CD8-positive, alpha-beta memory T cell (primary cell): ENCODE measurements at regions not wholly inside any gene's neighbourhood (a gene's known extent, or its start where the extent isn't known, plus 50 kb on each side); places are given as distances from the start of the nearest gene placed in this dataset.

Source experiments
- CTCF ChIA-PET: fragments of 350-600 bp; sonication (Branson Sonifier 250); formaldehyde crosslinking; loops from one replicate; lab custom pipeline; 2021; ENCODE audit warnings: antibody characterized with exemption; lab: Charles Lee
- POLR2A ChIA-PET: fragments of 350-600 bp; sonication (Branson Sonifier 250); formaldehyde crosslinking; loops from one replicate; lab custom pipeline; 2021; ENCODE audit warnings: antibody characterized with exemption; lab: Charles Lee
- DNase-seq, 5 donors: peaks; one replicate each; pipeline versions ENCODE4 v3.0.0 to v3.0.0-alpha.2; 2020 to 2022; ENCODE audit warnings: mixed read lengths in 1 of 5
- H3K27ac ChIP-seq: one replicate; pipeline ENCODE4 v1.7.0; 2013; ENCODE audit warnings: low read depth, mild to moderate bottlenecking, low read length, moderate library complexity
- H3K27me3 ChIP-seq: 2 replicates; pipeline ENCODE4 v1.7.0; 2013; ENCODE audit warnings: low read length, mild to moderate bottlenecking; ENCODE audit not compliant: insufficient read depth, poor library complexity, severe bottlenecking
- H3K36me3 ChIP-seq: 2 replicates; pipeline ENCODE4 v1.7.0; 2013; ENCODE audit warnings: mild to moderate bottlenecking, low read length, moderate library complexity; ENCODE audit not compliant: insufficient read depth
- H3K4me1 ChIP-seq: 2 replicates; pipeline ENCODE4 v1.7.0; 2013; ENCODE audit warnings: mild to moderate bottlenecking, low read length, moderate library complexity; ENCODE audit not compliant: insufficient read depth
- H3K4me3 ChIP-seq: 2 replicates; pipeline ENCODE4 v1.7.0; 2013; ENCODE audit warnings: mild to moderate bottlenecking, low read length
- H3K9me3 ChIP-seq: 2 replicates; pipeline ENCODE4 v1.7.0; 2013; ENCODE audit warnings: mild to moderate bottlenecking, low read length
- H3K27ac Mint-ChIP-seq, 8 donors: one replicate each; pipeline ENCODE4 v1.8.0; 2020 to 2021; ENCODE audit warnings: mixed read lengths in 8 of 8, mild to moderate bottlenecking in 6 of 8, inconsistent platforms in 3 of 8, moderate library complexity in 3 of 8
- H3K27me3 Mint-ChIP-seq, 2 donors: one replicate each; pipeline ENCODE4 v1.8.0; 2020 to 2021; ENCODE audit warnings: mixed read lengths in 2 of 2, mild to moderate bottlenecking in 1 of 2, moderate library complexity in 1 of 2
- H3K36me3 Mint-ChIP-seq, 3 donors: one replicate each; pipeline ENCODE4 v1.8.0; 2020 to 2021; ENCODE audit warnings: mixed read lengths in 3 of 3, inconsistent platforms in 1 of 3, mild to moderate bottlenecking in 1 of 3
- H3K4me1 Mint-ChIP-seq, 3 donors: one replicate each; pipeline ENCODE4 v1.8.0; 2020 to 2021; ENCODE audit warnings: mixed read lengths in 3 of 3, inconsistent platforms in 1 of 3, mild to moderate bottlenecking in 1 of 3
- H3K4me3 Mint-ChIP-seq, 7 donors: one replicate each; pipeline ENCODE4 v1.8.0; 2020 to 2021; ENCODE audit warnings: mixed read lengths in 7 of 7, mild to moderate bottlenecking in 6 of 7, moderate library complexity in 4 of 7, inconsistent platforms in 2 of 7
- H3K9me3 Mint-ChIP-seq, 5 donors: one replicate each; pipeline ENCODE4 v1.8.0; 2020 to 2022; ENCODE audit warnings: mixed read lengths in 5 of 5, mild to moderate bottlenecking in 3 of 5, moderate library complexity in 2 of 5, inconsistent platforms in 1 of 5

- Histone ChIP-seq H3K4me3 (no peak overlapping the region), H3K27ac (no peak overlapping the region), H3K36me3 (no peaks in the 10 kb centered on the region), H3K9me3 (no peaks in the 10 kb centered on the region), H3K27me3 (no peaks in the 10 kb centered on the region), H3K4me1 (no peaks in the 10 kb centered on the region)
- no peaks in the 10 kb centered on the region for H3K4me1 Mint-ChIP-seq
- POLR2A ChIA-PET, result no interaction called here
- peaks cover 13 to 53% of the 10 kb centered on the region in 2 donors for H3K27me3 Mint-ChIP-seq
- no peak overlapping the region for H3K27ac Mint-ChIP-seq
- no peak for DNase-seq
- H3K9me3 Mint-ChIP-seq, result peaks cover 0 to 6% (median 0%) of the 10 kb centered on the region in 5 donors
- no peaks in the 10 kb centered on the region for H3K36me3 Mint-ChIP-seq
- CTCF ChIA-PET, result no interaction called here
- no peak overlapping the region for H3K4me3 Mint-ChIP-seq
These were observed 139.0 kb upstream of the NGF start for GRCh38 chr1:115477071-115477470.

GRCh38 chr1:115476616-115477015 lies 138.6 kb upstream of the NGF start:
- ChIA-PET POLR2A (no interaction called here), CTCF (no interaction called here)
- Histone ChIP-seq H3K27ac (no peak overlapping the region), H3K27me3 (no peaks in the 10 kb centered on the region), H3K4me3 (no peak overlapping the region), H3K36me3 (no peaks in the 10 kb centered on the region), H3K4me1 (no peaks in the 10 kb centered on the region), H3K9me3 (no peaks in the 10 kb centered on the region)
- Mint-ChIP-seq H3K27ac (no peak overlapping the region), H3K4me1 (no peaks in the 10 kb centered on the region), H3K4me3 (no peak overlapping the region), H3K27me3 (peaks cover 13 to 49% of the 10 kb centered on the region in 2 donors), H3K36me3 (no peaks in the 10 kb centered on the region), H3K9me3 (peaks cover 0 to 6% (median 0%) of the 10 kb centered on the region in 5 donors)
- no peak for DNase-seq

- ChIA-PET CTCF (no interaction called here), POLR2A (no interaction called here)
- Histone ChIP-seq H3K27ac (no peak overlapping the region), H3K36me3 (no peaks in the 10 kb centered on the region), H3K4me3 (no peak overlapping the region), H3K9me3 (no peaks in the 10 kb centered on the region), H3K4me1 (no peaks in the 10 kb centered on the region), H3K27me3 (no peaks in the 10 kb centered on the region)
- peaks cover 13 to 42% of the 10 kb centered on the region in 2 donors for H3K27me3 Mint-ChIP-seq
- no peaks in the 10 kb centered on the region for H3K36me3 Mint-ChIP-seq
- no peak overlapping the region for H3K4me3 Mint-ChIP-seq
- peaks cover 0 to 1% (median 0%) of the 10 kb centered on the region in 3 donors for H3K4me1 Mint-ChIP-seq
- H3K27ac Mint-ChIP-seq, result no peak overlapping the region
- no peak for DNase-seq
- H3K9me3 Mint-ChIP-seq, result peaks cover 0 to 6% (median 0%) of the 10 kb centered on the region in 5 donors
These were observed 137.9 kb upstream of the NGF start for GRCh38 chr1:115475901-115476300.

- Mint-ChIP-seq H3K36me3 (no peaks in the 10 kb centered on the region), H3K4me3 (no peak overlapping the region), H3K27me3 (peaks cover 11 to 37% of the 10 kb centered on the region in 2 donors), H3K27ac (no peak overlapping the region), H3K9me3 (peaks cover 0 to 6% (median 0%) of the 10 kb centered on the region in 5 donors), H3K4me1 (peaks cover 0 to 7% (median 0%) of the 10 kb centered on the region in 3 donors)
- ChIA-PET CTCF (no interaction called here), POLR2A (no interaction called here)
- Histone ChIP-seq H3K27me3 (no peaks in the 10 kb centered on the region), H3K4me3 (no peak overlapping the region), H3K4me1 (no peaks in the 10 kb centered on the region), H3K27ac (no peak overlapping the region), H3K36me3 (no peaks in the 10 kb centered on the region), H3K9me3 (no peaks in the 10 kb centered on the region)
- no peak for DNase-seq
These were observed 137.2 kb upstream of the NGF start for GRCh38 chr1:115475252-115475651.

GRCh38 chr1:115473986-115474565 lies 136.0 kb upstream of the NGF start:
- no peaks in the 10 kb centered on the region for H3K36me3 ChIP-seq
- H3K4me3 ChIP-seq, result no peak overlapping the region
- Mint-ChIP-seq H3K27me3 (peaks cover 9 to 35% of the 10 kb centered on the region in 2 donors), H3K4me3 (no peak overlapping the region), H3K9me3 (peaks cover 0 to 6% (median 0%) of the 10 kb centered on the region in 5 donors), H3K27ac (no peak overlapping the region), H3K36me3 (no peaks in the 10 kb centered on the region), H3K4me1 (peaks cover 0 to 13% (median 5%) of the 10 kb centered on the region in 3 donors)
- POLR2A ChIA-PET, result no interaction called here
- H3K9me3 ChIP-seq, result no peaks in the 10 kb centered on the region
- no peak overlapping the region for H3K27ac ChIP-seq
- CTCF ChIA-PET, result no interaction called here
- H3K4me1 ChIP-seq, result no peaks in the 10 kb centered on the region
- no peaks in the 10 kb centered on the region for H3K27me3 ChIP-seq
- no peak for DNase-seq

GRCh38 chr1:115469703-115470476 lies 131.8 kb upstream of the NGF start:
- ChIA-PET CTCF (no interaction called here), POLR2A (no interaction called here)
- Histone ChIP-seq H3K27me3 (no peaks in the 10 kb centered on the region), H3K36me3 (no peaks in the 10 kb centered on the region), H3K9me3 (no peaks in the 10 kb centered on the region), H3K4me1 (no peaks in the 10 kb centered on the region), H3K27ac (no peak overlapping the region), H3K4me3 (no peak overlapping the region)
- Mint-ChIP-seq H3K4me1 (peaks cover 0 to 13% (median 5%) of the 10 kb centered on the region in 3 donors), H3K36me3 (no peaks in the 10 kb centered on the region), H3K27ac (peak overlapping the region in 1 of 8 donors; percentile 26), H3K4me3 (no peak overlapping the region), H3K9me3 (peaks cover 0 to 5% (median 0%) of the 10 kb centered on the region in 5 donors), H3K27me3 (peaks cover 2 to 14% of the 10 kb centered on the region in 2 donors)
- DNase-seq, result peak in 1 of 5 donors; percentile 14

GRCh38 chr1:115467790-115468189 lies 129.7 kb upstream of the NGF start:
- H3K27me3 Mint-ChIP-seq, result peaks cover 0 to 3% of the 10 kb centered on the region in 2 donors
- no peak for DNase-seq
- no peak overlapping the region for H3K4me3 Mint-ChIP-seq
- POLR2A ChIA-PET, result no interaction called here
- no peaks in the 10 kb centered on the region for H3K27me3 ChIP-seq
- H3K4me1 Mint-ChIP-seq, result peaks cover 0 to 13% (median 5%) of the 10 kb centered on the region in 3 donors
- no peak overlapping the region for H3K27ac ChIP-seq
- CTCF ChIA-PET, result no interaction called here
- H3K36me3 Mint-ChIP-seq, result no peaks in the 10 kb centered on the region
- H3K9me3 Mint-ChIP-seq, result peaks cover 0 to 2% (median 0%) of the 10 kb centered on the region in 5 donors
- no peaks in the 10 kb centered on the region for H3K9me3 ChIP-seq
- H3K4me1 ChIP-seq, result no peaks in the 10 kb centered on the region
- no peak overlapping the region for H3K4me3 ChIP-seq
- no peak overlapping the region for H3K27ac Mint-ChIP-seq
- no peaks in the 10 kb centered on the region for H3K36me3 ChIP-seq

GRCh38 chr1:115467196-115467595 lies 129.1 kb upstream of the NGF start:
- no peak for DNase-seq
- H3K9me3 ChIP-seq, result no peaks in the 10 kb centered on the region
- H3K4me3 ChIP-seq, result no peak overlapping the region
- Mint-ChIP-seq H3K4me3 (no peak overlapping the region), H3K27me3 (peaks cover 0 to 3% of the 10 kb centered on the region in 2 donors), H3K4me1 (peaks cover 0 to 13% (median 5%) of the 10 kb centered on the region in 3 donors), H3K27ac (no peak overlapping the region), H3K36me3 (no peaks in the 10 kb centered on the region), H3K9me3 (peaks cover 0 to 2% (median 0%) of the 10 kb centered on the region in 5 donors)
- CTCF ChIA-PET, result no interaction called here
- no peaks in the 10 kb centered on the region for H3K27me3 ChIP-seq
- no peaks in the 10 kb centered on the region for H3K36me3 ChIP-seq
- POLR2A ChIA-PET, result no interaction called here
- peaks cover 3% of the 10 kb centered on the region for H3K4me1 ChIP-seq
- no peak overlapping the region for H3K27ac ChIP-seq
